SW 1271 (cell line): ENCODE measurements at regions not wholly inside any gene's neighbourhood (a gene's known extent, or its start where the extent isn't known, plus 50 kb on each side); places are given as distances from the start of the nearest gene placed in this dataset.

Source experiments
- DNase-seq, 2 experiments: peaks; one replicate each; lab custom pipeline; 2025; lab: John Stamatoyannopoulos, UW

DNA sequence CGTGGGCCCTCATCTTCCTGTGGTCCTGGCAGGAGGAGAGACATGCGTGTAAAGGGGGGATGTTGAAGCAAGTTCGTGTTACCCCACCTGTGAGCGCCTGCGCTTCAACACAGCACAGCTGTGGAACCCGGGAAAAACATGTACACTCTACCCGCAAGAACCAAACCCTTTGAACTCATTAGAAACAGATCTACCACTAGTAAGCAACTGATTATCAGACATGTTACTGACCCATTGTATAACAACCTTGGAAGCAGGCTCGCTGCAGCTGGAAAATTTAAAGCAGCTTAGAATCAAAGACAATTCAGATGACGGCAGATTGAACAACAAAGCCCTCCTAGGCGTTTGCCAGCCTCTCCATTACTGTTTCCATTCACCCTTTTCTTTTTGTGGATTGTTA is 771.7 kb upstream of the SALL3 start:
- DNase-seq, result no peak

DNA sequence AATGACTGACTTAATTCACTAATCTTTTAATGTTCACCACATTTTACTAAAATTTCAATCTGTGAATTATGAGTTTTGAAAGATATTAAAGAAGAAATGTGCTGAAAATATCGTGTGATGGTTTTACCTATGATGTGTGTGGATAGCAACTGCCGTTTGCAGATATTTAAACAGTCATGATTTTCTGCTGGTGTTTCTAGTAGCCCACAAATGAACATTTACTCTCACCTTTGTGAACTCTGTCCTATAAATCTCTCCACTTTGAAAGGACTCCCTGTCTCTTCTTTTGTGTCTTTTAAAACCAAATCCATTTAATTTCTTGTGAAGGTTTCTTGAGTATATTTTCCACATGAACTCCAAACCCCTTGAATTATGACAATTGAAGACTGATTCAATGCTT is 771.2 kb upstream of the SALL3 start:
- DNase-seq, result no peak

DNA sequence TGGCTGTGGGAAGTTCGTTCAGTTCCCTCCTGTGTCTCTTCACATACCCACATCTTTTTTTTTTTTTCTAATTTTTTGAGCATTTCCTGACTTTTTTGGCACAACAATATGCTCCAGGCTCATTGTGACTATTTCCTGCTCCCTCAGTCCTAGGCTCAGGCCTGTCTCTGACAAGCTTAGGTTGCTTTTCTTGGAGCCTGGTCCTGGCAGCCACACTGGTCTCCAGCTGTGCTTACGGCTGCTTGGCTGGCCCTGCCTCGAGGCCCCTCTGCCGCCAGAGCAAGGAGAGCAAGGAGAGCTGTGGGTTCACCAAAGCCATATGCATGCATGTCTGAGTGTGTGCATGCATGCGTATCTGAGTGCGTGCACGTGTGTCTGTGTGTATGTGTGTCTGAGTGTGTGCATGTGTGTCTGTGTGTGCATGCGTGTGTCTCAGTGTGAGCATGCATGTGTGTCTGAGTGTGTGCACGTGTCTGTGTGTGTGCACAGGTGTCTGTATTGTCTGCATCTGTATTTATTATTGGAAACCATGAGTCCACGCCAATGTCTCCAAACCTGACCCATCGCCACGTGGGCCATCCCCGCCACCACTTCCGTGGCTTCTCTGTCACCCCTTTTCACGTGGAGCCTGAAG is 766.1 kb upstream of the SALL3 start:
- no peak for DNase-seq

DNA sequence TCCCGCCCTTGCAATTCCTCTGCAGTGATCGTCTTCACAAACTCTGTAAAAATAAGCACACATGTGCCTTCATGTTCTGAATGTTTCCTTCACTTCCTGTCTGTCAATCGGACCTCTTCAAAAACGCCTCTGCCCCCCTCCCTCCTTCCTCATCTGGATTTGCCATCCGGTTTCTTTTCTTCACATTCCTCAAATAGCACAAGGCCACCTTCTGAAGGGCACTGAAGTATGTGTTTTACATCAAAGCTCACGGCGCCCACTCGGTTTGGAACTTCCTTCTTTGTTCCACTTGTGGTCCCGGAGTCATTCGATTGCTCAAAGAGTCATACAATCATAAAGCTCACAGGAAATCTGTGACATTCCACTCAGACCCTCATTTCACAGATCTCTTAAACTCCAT is 758.1 kb upstream of the SALL3 start:
- DNase-seq, result no peak

DNA sequence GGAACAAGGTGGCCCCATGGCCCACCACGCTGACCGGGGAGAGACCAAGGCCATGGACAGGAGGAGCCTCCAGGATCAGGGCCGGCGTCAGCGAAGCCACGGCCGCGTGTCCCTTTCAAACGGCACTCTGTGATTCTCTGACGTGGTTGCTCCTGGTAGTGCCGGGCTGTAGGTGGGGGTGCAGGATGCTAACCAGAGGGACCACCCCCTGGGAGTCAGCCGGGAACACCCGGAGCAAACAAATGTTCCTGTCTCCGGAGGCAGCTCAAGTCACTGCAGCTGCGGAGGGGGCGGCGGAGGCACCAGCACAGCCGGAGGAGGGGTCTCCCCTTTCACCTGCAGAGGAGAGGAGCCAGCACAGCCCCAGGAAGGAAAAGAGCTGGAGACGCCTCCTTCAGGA is 750.6 kb upstream of the SALL3 start:
- no peak for DNase-seq

DNA sequence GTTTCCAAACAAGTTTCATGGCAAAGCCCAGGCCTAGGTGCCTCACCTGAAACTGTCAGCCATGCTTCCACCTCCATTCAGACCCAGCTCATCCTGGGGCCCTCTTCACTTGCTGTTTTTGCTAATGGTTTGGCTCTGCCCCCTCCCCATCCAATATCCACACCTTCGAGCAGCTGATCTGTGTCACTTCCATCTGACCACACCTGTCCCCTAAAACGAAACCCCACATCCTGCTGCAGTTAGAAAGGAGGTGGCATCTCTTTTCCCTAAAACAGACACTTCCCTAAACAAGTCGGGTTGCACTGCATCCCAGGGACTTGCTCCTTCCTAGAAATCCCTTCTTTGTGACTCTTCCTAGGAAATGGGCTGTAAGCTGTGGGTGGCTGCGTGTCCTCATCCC is 748.7 kb upstream of the SALL3 start:
- DNase-seq, result no peak

DNA sequence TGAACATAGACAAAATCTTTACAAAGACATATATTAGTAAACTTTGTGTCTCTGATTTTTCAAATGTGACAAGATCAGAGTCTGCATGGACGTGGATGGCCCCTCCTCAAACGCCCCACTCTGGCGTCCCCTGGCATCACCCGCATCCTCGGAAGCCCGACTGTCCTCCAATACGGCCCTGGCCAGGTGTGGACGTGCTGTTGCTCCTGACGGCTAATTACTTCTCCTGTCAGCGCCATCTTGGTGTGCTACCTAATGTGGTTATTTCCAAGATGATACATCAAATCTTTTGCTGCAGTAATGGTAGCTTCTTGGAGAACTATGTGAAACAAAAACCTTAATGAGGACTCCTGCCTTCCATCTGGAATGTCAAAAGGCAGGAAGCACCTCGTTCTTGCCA is 747.4 kb upstream of the SALL3 start:
- no peak for DNase-seq

DNA sequence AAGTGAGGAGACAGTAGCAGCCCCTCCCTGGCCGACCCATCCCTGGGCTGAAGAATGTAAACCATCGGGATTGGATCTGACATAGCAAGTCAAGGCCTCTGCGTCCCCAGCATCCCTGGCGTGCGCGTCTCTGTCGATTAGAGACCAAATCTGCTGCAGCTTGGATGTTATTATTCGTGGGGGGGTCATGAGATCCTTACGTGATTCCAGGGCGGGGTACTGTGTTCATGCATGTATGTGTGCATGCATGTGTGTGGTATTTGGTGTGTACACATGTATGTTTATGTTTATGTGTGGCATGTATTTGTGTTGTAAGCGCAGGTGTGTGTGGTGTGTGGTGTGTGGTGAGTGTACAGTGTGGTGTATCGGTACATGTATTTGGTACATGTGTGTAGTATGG is 741.8 kb upstream of the SALL3 start:
- no peak for DNase-seq

DNA sequence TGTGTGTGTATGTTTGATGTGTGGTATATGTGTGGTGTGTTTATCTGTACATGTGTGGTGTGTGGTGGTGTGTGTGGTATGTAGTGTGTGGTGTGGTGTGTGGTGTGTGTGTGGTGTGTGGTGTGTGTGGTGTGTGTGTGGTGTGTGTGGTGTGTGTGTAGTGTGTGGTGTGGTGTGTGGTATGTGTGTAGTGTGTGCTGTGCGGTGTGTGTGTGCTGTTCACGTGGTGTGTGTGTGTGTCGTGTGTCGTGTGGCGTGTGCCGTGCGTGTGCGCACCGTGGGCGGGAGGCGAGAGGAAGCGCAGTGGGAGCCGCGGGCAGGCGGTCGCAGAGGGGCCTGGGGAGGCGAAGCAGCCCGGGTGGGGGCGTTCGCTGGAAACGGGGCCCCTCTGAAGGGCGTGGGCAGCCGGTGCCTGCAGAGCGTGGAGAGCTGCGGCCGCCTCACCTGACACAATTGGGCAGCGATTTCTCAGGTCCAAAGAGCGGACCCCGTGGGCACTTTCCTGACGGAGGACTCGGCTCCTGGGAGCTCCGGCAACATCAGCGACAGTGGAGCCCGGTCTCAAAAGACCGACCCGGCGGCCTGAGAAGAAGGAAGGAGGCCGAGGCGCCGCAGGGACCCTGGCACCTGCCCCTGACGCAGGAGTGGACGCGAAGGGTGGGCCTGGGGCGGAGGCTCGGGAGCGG is 741.1 kb upstream of the SALL3 start:
- DNase-seq, result no peak

DNA sequence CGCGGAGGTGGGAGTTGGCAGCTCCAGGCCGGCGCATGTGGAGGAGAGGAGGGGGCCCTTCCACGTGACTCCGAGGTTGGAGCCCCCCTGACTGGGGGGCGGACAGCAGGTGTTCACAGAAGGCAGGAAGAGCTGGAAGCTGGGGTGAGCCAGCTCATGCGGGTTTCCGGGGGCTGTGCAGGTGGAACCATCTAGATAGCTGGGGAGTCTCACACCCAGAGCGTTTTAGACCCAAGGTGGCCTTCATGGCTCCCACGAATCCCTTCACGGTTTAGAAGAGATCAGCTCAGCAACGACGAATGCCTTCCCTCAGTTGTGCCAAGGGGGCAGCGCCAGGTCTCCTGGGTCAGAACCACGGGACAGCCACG is 740.5 kb upstream of the SALL3 start:
- no peak for DNase-seq

DNA sequence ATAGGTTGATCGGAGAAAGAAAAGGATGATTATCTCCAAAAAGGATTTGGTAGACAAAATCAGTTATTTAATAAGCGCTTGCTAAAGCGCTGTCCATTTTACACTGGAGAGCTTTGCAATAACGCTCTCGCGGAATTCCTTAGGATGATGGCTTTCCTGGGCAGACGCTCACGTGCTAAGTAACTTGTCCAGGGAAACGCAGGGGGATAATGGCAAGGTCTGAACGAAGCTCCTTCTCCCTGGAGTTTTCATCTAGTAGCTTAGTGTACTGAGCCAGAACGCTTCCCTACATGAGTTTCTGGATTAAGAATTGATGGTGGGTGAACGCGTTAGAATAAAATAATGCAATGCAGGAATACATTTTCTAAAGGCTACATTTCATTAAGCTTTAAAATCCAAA is 739.5 kb upstream of the SALL3 start:
- no peak for DNase-seq

DNA sequence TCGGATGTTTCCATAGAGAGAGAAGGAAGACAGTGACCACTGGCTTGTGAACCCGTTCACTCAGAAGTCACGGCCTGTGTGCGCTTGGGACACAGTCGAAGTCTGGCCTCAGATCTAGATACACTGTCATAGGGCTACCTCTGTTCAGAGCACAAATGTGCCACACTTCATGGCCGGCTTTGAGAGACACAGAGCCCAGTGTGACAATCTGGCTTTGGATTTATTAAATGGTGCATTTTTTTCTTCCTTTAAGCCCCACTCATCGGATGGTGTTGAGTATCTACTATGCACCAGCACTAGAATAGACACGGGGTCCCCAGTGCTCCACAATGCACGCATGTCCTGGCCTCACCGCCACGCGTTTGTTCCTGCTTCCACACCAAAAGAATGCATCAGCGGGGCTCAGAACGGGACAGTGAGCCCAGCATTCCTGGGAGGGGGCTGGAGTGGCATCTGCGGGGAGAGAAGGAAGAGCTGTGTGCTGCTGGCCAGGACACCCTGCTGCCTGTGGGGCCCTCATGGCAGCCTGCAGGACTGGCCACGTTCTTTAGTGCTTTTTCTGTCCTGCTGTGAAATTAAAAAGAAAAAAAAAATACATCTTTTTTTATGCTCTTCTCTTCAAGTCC is 738.9 kb upstream of the SALL3 start:
- DNase-seq, result no peak

DNA sequence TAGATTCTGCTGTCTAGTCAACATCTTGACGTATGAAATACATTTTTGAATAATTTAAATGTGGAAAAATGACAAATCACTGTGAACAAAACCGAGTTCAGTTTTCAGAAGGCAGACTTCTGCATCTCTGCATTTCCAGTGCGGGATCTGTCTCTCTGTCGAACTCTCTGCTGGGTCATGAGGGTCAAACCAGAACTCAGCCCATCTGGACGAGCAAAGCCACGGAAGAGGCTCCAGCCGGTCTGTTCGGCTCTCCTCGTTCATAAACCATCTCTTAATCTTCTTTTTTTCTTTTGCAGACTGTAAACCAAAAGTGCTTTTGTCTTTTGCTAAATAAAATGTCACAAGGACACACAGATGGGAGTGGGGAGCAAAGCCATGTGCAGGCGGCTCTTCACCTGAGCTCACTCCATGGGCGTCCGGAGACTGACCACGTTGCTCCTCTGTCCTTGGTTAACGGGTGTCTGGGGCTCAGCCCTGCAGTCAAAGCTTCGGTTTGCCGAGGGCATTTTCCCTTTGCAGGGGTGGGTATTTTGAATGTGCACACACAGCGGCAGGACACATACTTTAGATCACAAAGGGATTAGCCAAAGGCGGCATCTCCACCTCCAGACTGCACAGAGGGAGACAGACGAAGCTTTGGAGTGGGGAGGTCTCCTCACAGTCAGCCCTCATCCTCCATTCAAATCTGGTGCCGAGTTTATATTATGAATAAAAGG is 737.9 kb upstream of the SALL3 start:
- no peak for DNase-seq

DNA sequence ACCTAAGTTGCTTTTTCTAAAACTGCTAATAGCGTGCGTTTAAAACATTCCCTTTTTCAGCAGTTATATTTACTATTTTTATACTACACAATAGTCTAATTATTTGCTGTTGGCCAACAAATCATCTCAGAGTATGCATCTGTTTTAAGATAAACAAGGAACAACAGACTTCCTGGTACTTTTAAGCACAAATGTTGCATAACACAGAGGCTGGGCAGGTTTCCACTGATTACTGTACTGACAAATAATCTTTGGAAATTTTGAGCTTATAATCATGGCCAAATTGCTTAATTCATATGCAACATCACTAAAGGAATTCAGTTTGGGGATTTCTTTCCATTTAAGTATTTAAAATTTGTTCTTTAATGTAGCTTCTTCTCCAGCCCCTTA is 737.4 kb upstream of the SALL3 start:
- no peak for DNase-seq

DNA sequence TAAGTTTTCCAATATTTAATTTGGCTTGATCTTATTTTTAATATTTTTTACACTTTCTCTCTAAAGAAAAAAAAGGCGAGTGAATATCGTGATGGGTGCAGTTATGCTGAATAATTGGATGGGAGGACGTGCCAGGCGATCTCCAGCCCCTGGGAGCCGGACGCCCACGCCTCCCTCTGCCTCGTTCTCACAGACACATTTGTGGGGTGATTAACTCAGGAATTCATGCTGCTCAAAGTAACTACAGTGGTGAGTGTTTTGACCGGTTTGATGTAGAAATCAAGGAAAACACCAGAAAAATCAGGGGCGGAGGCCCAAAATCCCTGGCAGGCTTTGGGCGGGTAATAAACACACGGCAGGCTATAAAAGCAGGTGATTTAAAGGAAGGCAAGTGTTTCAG is 736.8 kb upstream of the SALL3 start:
- no peak for DNase-seq

DNA sequence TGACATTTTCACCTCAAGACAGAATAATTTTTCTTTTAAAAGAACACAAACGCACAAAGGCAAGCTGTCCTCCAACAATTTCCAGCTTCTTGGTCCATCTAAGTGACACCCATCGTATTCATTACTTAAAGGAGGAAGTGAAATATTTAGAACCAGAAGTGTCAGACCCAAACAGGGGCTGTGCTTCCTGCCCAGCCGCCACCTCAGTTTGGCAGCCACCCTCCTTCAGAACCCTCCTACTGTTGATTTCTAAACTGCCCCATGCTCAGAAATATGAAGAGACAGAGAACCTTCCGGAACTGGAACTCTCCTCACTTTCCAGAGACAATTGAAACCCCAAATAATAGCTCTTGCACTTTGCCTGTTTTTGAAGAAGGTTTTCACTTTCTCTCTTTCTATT is 734.8 kb upstream of the SALL3 start:
- no peak for DNase-seq

DNA sequence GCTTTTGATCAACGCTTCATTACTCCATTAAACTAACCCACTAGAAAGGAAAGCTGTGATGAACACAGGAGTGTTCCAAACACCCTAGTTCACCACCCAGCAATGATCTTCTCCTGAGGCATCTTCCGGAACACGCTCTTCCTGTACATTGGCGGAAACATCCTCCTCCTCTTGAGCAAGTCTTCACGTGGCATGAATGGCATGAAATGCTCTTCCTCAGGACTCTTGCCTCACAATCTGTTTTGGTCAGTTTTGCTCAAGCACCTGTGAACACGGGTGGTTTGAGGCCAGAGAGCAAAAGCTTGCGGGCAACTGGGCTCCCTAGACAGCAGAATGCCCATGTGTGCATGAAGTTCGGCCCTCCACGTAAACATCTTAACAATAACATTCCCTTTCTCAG is 734.2 kb upstream of the SALL3 start:
- no peak for DNase-seq

DNA sequence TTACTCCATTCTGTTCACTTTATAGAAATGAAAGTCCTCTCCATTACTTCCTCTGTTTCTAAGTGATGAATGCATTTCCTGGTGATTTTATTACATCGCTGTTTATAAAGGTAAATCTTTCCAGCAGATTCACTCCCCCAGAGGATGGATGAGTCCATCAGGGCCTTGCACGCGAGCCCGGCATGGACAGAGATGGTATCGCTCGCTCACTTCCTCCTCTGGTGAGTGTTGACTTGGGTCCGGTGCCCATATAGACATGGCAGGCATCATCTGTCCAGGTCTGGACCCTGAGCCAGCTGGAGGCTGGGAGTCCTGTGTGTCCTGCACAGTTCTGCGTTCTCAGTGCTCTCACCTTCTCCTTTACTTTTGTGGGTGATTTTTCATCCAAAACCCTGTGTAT is 733.6 kb upstream of the SALL3 start:
- no peak for DNase-seq

DNA sequence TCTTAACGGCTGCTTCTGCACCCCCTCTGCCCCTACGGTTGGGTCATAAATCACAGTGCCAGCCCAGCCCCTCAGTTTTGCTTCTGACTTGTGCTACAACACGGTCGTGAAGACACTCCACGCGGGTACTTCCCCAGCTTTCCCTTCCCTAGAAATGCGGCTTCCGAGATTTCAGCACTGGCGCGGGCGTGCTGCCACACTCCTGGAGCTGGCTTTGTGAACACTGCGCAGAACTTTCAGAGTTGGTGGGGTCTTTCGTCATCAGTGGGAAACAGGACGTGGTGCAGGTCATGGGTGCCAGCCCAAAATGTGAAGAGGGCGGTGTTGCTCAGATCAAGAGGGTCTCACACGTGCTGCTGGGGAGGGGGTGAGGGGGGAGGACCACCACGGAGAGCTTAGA is 733.0 kb upstream of the SALL3 start:
- DNase-seq, result no peak

DNA sequence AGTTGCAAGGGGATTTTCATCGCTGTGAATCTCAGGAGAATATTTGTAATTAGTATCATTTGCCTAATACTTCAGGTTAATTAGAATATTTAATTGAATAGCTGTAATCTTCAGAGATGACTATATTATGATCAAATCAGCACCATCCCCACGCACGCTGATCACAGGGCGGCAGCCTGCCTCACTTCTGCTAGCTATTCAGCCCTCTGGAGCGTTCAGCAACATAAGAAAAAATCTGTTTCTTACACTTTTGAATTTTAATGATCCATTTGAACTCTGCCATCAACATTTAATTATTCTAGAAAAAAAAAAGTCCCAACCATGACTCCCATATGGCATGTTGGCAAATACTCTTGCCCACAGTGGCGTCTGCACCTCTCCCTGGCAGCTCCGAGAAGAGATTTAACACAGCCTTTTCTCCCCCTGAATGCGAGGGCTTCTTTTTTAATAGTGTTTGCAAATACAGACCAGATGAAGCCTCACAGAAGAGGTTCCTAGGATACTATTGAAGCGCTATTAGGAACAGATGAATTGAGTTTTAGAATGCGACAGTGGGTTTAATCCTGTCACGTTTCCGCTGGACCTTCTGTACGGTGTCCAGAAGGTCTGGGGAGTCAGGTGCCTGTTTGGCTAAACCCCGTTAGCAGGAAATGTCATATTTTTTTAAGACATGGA is 731.9 kb upstream of the SALL3 start:
- no peak for DNase-seq

DNA sequence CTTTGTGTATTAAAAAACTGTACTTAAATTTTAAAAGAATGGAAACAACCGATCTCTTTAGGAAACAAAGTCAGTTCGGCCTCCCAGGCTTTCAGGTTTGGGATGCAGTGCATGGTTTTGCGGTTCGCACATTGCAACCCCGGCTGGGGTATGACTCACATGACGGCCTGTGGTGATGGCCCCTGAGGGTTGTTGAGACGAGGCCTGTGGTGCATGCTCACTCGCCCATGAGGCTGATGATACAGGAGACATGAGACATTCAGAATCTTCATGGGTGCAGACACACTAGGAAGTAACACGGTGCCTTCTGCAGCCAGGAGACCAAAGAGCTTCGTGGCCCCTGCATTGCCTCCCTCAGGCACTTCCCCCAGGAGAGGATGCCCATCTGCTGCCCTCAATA is 724.6 kb upstream of the SALL3 start:
- DNase-seq, result no peak

DNA sequence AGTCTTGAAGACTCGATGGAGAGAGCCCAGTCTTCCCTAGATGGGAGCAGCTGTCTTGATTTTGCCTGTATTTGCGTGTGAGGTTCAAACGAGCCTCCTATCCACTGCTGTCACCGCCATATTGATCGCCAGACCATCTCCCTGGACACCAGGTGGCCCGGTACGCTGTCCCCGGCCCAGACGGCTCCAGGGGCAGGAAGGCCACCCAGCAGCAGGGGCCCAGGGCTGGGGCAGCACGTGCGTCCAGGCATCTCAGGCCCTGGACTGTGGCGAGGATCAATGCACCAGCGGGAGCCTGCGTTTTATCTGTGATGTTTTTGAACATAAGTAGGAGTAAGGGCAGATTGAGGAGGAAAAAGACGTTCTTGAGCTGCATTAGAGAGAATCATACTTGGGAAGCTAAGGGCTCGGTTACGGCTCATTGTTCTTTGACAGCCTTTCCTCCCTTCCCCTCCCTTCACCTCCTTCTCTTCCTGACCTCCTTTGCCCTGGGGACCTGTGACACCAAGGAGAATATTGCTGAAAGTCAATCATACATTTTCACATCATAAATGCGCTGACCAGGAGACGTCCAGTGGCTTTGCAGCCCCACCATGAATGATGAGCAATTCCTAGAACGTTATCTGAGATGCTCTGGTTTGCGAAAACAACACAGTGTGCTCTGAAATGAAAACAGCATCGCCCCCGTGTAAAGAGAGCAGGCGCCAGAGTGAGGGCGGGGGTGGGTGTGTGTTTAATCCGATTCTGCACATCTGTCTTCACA is 711.2 kb upstream of the SALL3 start:
- no peak for DNase-seq
